Liver (tissue), 8 donors: ENCODE measurements at regions not wholly inside any gene's neighbourhood (a gene's known extent, or its start where the extent isn't known, plus 50 kb on each side); places are given as distances from the start of the nearest gene placed in this dataset.

Experiments used
- DNase-seq: peaks from one replicate; pipeline ENCODE4 v3.0.0-alpha.2; 2017; ENCODE audit warnings: low spot score
- H3K27ac ChIP-seq, 2 donors: one replicate each; pipeline ENCODE4 v1.7.0; 2013; ENCODE audit warnings: inconsistent platforms in 2 of 2, low read length in 2 of 2, control low read depth in 1 of 2, low read depth in 1 of 2, mild to moderate bottlenecking in 1 of 2
- H3K27me3 ChIP-seq, 4 donors: one replicate each; pipeline versions ENCODE4 v1.6.1 to v1.7.0; 2013; ENCODE audit warnings: low read length in 3 of 4, inconsistent platforms in 1 of 4, mild to moderate bottlenecking in 1 of 4, moderate library complexity in 1 of 4; ENCODE audit not compliant: control insufficient read depth in 4 of 4, insufficient read depth in 4 of 4
- H3K36me3 ChIP-seq, 4 donors: one replicate each; pipeline versions ENCODE4 v1.6.1 to v1.7.0; 2013; ENCODE audit warnings: low read length in 3 of 4, mild to moderate bottlenecking in 3 of 4, low read depth in 1 of 4, moderate library complexity in 1 of 4; ENCODE audit not compliant: control insufficient read depth in 4 of 4, insufficient read depth in 3 of 4
- H3K4me1 ChIP-seq, 4 donors: one replicate each; pipeline versions ENCODE4 v1.6.1 to v1.7.0; 2013; ENCODE audit warnings: low read length in 3 of 4, mild to moderate bottlenecking in 3 of 4, moderate library complexity in 1 of 4; ENCODE audit not compliant: control insufficient read depth in 4 of 4, insufficient read depth in 4 of 4
- H3K4me3 ChIP-seq, 3 donors: one replicate each; pipeline versions ENCODE4 v1.6.1 to v1.7.0; 2013; ENCODE audit warnings: low read length in 3 of 3, control low read depth in 1 of 3, low read depth in 1 of 3, mild to moderate bottlenecking in 1 of 3
- H3K9ac ChIP-seq, 2 donors: one replicate each; pipeline ENCODE4 v1.7.0; 2013; ENCODE audit warnings: low read length in 2 of 2, mild to moderate bottlenecking in 2 of 2, moderate library complexity in 2 of 2, control low read depth in 1 of 2, low read depth in 1 of 2
- H3K9me3 ChIP-seq, 4 donors: one replicate each; pipeline versions ENCODE4 v1.6.1 to v1.7.0; 2013; ENCODE audit warnings: low read length in 3 of 4; ENCODE audit not compliant: control insufficient read depth in 4 of 4
- EGR1 ChIP-seq, 2 donors: IDR thresholded peaks; 2 replicates each; pipeline ENCODE4 v1.6.1; 2016 to 2018; ENCODE audit warnings: antibody characterized with exemption in 2 of 2, low read depth in 2 of 2
- FOXA1 ChIP-seq: IDR thresholded peaks from 2 replicates; pipeline ENCODE4 v1.6.1; 2016; ENCODE audit warnings: antibody characterized with exemption
- FOXA2 ChIP-seq: IDR thresholded peaks from 2 replicates; pipeline ENCODE4 v1.6.1; 2016; ENCODE audit warnings: antibody characterized with exemption
- GABPA ChIP-seq, 2 donors: IDR thresholded peaks in 1 of 2; conservative IDR thresholded peaks in 1 of 2; 2 replicates each; pipeline ENCODE4 v1.6.1; 2016; ENCODE audit warnings: antibody characterized with exemption in 2 of 2, mild to moderate bottlenecking in 1 of 2, moderate library complexity in 1 of 2
- HNF4G ChIP-seq: IDR thresholded peaks from 2 replicates; pipeline ENCODE4 v1.6.1; 2016; ENCODE audit warnings: antibody characterized with exemption
- JUND ChIP-seq, 2 donors: IDR thresholded peaks; 2 replicates each; pipeline ENCODE4 v1.6.1; 2016; ENCODE audit warnings: antibody characterized with exemption in 2 of 2
- MAX ChIP-seq: IDR thresholded peaks from 2 replicates; pipeline ENCODE4 v1.6.1; 2016; ENCODE audit warnings: antibody characterized with exemption
- NR2F2 ChIP-seq: IDR thresholded peaks from 2 replicates; pipeline ENCODE4 v1.6.1; 2016; ENCODE audit warnings: antibody characterized with exemption
- RAD21 ChIP-seq, 2 donors: IDR thresholded peaks; 2 replicates each; pipeline ENCODE4 v1.6.1; 2016; ENCODE audit warnings: antibody characterized with exemption in 2 of 2, mild to moderate bottlenecking in 2 of 2
- REST ChIP-seq: IDR thresholded peaks from 2 replicates; pipeline ENCODE4 v1.6.1; 2016; ENCODE audit warnings: antibody characterized with exemption, mild to moderate bottlenecking
- RXRA ChIP-seq, 2 donors: IDR thresholded peaks; 2 replicates each; pipeline ENCODE4 v1.6.1; 2017 to 2018; ENCODE audit warnings: antibody characterized with exemption in 2 of 2, mild to moderate bottlenecking in 1 of 2
- SP1 ChIP-seq: IDR thresholded peaks from 2 replicates; pipeline ENCODE4 v1.6.1; 2018; ENCODE audit warnings: antibody characterized with exemption, mild to moderate bottlenecking
- TAF1 ChIP-seq: conservative IDR thresholded peaks from 2 replicates; pipeline ENCODE4 v1.6.1; 2016; ENCODE audit warnings: antibody characterized with exemption, mild to moderate bottlenecking
- YY1 ChIP-seq: IDR thresholded peaks from 2 replicates; pipeline ENCODE4 v1.6.1; 2016; ENCODE audit warnings: antibody characterized with exemption, mild to moderate bottlenecking
- ZBTB33 ChIP-seq: IDR thresholded peaks from 2 replicates; pipeline ENCODE4 v1.6.1; 2016; ENCODE audit warnings: antibody characterized with exemption
- WGBS: extraction: QIAGEN DNeasy Blood & Tissue Kit; methylation state at CpG from one replicate; pipeline ENCODE4 v1.1.7; 2013; 5-methylcytosine and 5-hydroxymethylcytosine counted together
- TF ChIP-seq, protein P1 (sequence below): fragments of 150-350 bp; IDR thresholded peaks from 2 replicates; pipeline ENCODE4 v1.5.1; 2017; ENCODE audit warnings: improper control_type of control experiment, low read depth, low read length; ENCODE audit not compliant: missing input control
- TF ChIP-seq, protein P2 (sequence below): IDR thresholded peaks from 2 replicates; pipeline ENCODE4 v1.6.1; 2016; ENCODE audit warnings: antibody characterized with exemption
- donor health status: healthy.
- donor health status: healthy.
- donor health status: healthy.
- donor health status: healthy.
- donor health status: healthy.

- no peak overlapping the region for H3K4me3 ChIP-seq
- TF ChIP-seq YY1 = no peak
- no peak overlapping the region for H3K9ac ChIP-seq
- H3K27me3 ChIP-seq = no peaks in the 10 kb centered on the region
- WGBS = 96% methylated on average over 5 of the region's 5 CpGs
- H3K9me3 ChIP-seq = no peaks in the 10 kb centered on the region
- H3K36me3 ChIP-seq = no peaks in the 10 kb centered on the region
- H3K27ac ChIP-seq = no peak overlapping the region
- H3K4me1 ChIP-seq = no peaks in the 10 kb centered on the region
- no peak for DNase-seq
Measured at GRCh38 chr1:234942879-234943506, 185.6 kb downstream of the TOMM20 start.

GRCh38 chr1:234942012-234942332 lies 186.7 kb downstream of the TOMM20 start:
- no peak for DNase-seq
- H3K9me3 ChIP-seq = no peaks in the 10 kb centered on the region
- 89% methylated on average over 4 of the region's 4 CpGs for WGBS
- H3K27me3 ChIP-seq = no peaks in the 10 kb centered on the region
- TF ChIP-seq SP1 (no peak), RXRA (IDR thresholded peaks at IDR 0.05) (no peak), JUND (IDR thresholded peaks at IDR 0.05) (no peak), NR2F2 (no peak), TAF1 (no peak)
- H3K36me3 ChIP-seq = no peaks in the 10 kb centered on the region
- no peak overlapping the region for H3K4me3 ChIP-seq
- no peak overlapping the region for H3K9ac ChIP-seq
- no peak overlapping the region for H3K27ac ChIP-seq
- H3K4me1 ChIP-seq = no peaks in the 10 kb centered on the region

GRCh38 chr1:234941321-234942011 lies 187.2 kb downstream of the TOMM20 start:
- no peak for TF ChIP-seq HNF4G
- TF ChIP-seq JUND (IDR thresholded peaks at IDR 0.05) = no peak
- TF ChIP-seq, protein P1, sequence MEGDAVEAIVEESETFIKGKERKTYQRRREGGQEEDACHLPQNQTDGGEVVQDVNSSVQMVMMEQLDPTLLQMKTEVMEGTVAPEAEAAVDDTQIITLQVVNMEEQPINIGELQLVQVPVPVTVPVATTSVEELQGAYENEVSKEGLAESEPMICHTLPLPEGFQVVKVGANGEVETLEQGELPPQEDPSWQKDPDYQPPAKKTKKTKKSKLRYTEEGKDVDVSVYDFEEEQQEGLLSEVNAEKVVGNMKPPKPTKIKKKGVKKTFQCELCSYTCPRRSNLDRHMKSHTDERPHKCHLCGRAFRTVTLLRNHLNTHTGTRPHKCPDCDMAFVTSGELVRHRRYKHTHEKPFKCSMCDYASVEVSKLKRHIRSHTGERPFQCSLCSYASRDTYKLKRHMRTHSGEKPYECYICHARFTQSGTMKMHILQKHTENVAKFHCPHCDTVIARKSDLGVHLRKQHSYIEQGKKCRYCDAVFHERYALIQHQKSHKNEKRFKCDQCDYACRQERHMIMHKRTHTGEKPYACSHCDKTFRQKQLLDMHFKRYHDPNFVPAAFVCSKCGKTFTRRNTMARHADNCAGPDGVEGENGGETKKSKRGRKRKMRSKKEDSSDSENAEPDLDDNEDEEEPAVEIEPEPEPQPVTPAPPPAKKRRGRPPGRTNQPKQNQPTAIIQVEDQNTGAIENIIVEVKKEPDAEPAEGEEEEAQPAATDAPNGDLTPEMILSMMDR = no peak
- no peak for TF ChIP-seq YY1
- no peak for TF ChIP-seq FOXA2
- TF ChIP-seq NR2F2 = no peak
- TF ChIP-seq EGR1 (IDR thresholded peaks at IDR 0.05; ENCODE audit: low read depth in 2 of 2) = no peak
- TF ChIP-seq RAD21 (IDR thresholded peaks at IDR 0.05) = no peak
- TF ChIP-seq FOXA1 = no peak
- TF ChIP-seq ZBTB33 = no peak
- TF ChIP-seq REST = no peak
- no peak for TF ChIP-seq RXRA (IDR thresholded peaks at IDR 0.05)
- no peak for TF ChIP-seq MAX
- TF ChIP-seq GABPA (IDR thresholded peaks at IDR 0.05 in 1 of 2, conservative IDR thresholded peaks at IDR 0.05 in 1 of 2) = no peak
- TF ChIP-seq, protein P2, sequence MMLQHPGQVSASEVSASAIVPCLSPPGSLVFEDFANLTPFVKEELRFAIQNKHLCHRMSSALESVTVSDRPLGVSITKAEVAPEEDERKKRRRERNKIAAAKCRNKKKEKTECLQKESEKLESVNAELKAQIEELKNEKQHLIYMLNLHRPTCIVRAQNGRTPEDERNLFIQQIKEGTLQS = no peak
- TF ChIP-seq TAF1 = no peak
- TF ChIP-seq SP1 = no peak
- Histone ChIP-seq H3K9me3 (no peaks in the 10 kb centered on the region), H3K9ac (no peak overlapping the region), H3K27ac (no peak overlapping the region), H3K4me3 (no peak overlapping the region), H3K36me3 (no peaks in the 10 kb centered on the region), H3K4me1 (no peaks in the 10 kb centered on the region), H3K27me3 (no peaks in the 10 kb centered on the region)
- WGBS = 88% methylated on average over 3 of the region's 3 CpGs
- no peak for DNase-seq
